Memory B cell (primary cell): ENCODE measurements at regions not wholly inside any gene's neighbourhood (a gene's known extent, or its start where the extent isn't known, plus 50 kb on each side); places are given as distances from the start of the nearest gene placed in this dataset.

Source experiments
- ATAC-seq: fragments of 150-1000 bp; cut with Tn5 transposase; 2 replicates; pipeline ENCODE4 v1.10.0; 2021; ENCODE audit warnings: low read depth, mild to moderate bottlenecking, moderate library complexity
- DNase-seq, 2 donors: peaks; one replicate each; pipeline ENCODE4 v3.0.0; 2022; ENCODE audit warnings: low spot score in 2 of 2
- H3K27ac Mint-ChIP-seq: one replicate; pipeline ENCODE4 v1.8.0; 2022; ENCODE audit warnings: mild to moderate bottlenecking, moderate library complexity, mixed read lengths
- H3K27me3 Mint-ChIP-seq: one replicate; pipeline ENCODE4 v1.8.0; 2022; ENCODE audit warnings: mixed read lengths
- H3K36me3 Mint-ChIP-seq: one replicate; pipeline ENCODE4 v1.8.0; 2022; ENCODE audit warnings: mild to moderate bottlenecking, mixed read lengths
- H3K4me1 Mint-ChIP-seq: one replicate; pipeline ENCODE4 v1.8.0; 2022; ENCODE audit warnings: mixed read lengths
- H3K4me3 Mint-ChIP-seq: one replicate; pipeline ENCODE4 v1.8.0; 2022; ENCODE audit warnings: mild to moderate bottlenecking, moderate library complexity, mixed read lengths
- H3K9me3 Mint-ChIP-seq: one replicate; pipeline ENCODE4 v1.8.0; 2022; ENCODE audit warnings: mixed read lengths

DNA sequence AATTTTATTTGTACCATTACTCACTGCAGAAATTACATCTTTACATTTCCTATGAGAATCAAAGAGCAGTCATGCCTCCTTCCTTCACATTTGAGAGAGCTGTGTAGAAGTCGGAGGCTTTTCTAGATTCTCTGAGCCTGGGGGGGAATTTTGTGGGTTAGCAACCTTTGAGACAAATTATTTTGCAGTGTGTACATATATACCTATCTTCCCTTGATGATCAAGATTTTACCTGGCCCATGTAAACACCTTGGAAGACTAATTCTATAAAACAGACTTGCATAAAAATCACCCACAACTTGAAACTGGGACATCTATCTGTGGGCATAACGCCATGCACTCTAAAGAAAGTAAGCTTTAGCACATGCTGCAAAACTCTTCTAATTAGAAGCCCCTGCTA lies 491.5 kb upstream of the MDFIC2 start:
- ATAC-seq (no peak), DNase-seq (no peak)
- Mint-ChIP-seq H3K36me3 (no peaks in the 10 kb centered on the region), H3K27ac (no peak overlapping the region), H3K4me3 (no peak overlapping the region), H3K4me1 (no peaks in the 10 kb centered on the region), H3K27me3 (peaks cover 9% of the 10 kb centered on the region), H3K9me3 (no peaks in the 10 kb centered on the region)

DNA sequence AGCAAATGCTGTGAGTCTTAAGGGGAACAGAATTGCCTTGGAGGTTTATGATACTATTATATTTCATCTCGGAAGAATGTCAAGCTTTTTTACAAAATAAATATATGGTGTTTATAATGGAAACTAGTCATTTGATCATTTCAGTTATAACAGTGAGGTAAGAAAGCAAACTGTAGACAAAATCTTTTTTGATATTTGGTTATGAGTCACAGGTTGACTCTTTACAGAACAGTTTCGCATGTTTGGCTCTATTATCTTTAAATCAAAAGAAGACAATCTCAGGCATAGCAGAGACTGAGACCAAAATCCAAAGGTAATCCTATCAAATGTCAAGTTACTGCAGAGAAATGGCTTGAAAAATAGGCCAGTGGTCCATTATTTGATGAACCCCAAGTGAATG lies 490.9 kb upstream of the MDFIC2 start:
- no peaks in the 10 kb centered on the region for H3K9me3 Mint-ChIP-seq
- DNase-seq, result no peak
- ATAC-seq, result no peak
- no peaks in the 10 kb centered on the region for H3K4me1 Mint-ChIP-seq
- H3K36me3 Mint-ChIP-seq, result no peaks in the 10 kb centered on the region
- H3K4me3 Mint-ChIP-seq, result no peak overlapping the region
- no peak overlapping the region for H3K27ac Mint-ChIP-seq
- H3K27me3 Mint-ChIP-seq, result peaks cover 9% of the 10 kb centered on the region

DNA sequence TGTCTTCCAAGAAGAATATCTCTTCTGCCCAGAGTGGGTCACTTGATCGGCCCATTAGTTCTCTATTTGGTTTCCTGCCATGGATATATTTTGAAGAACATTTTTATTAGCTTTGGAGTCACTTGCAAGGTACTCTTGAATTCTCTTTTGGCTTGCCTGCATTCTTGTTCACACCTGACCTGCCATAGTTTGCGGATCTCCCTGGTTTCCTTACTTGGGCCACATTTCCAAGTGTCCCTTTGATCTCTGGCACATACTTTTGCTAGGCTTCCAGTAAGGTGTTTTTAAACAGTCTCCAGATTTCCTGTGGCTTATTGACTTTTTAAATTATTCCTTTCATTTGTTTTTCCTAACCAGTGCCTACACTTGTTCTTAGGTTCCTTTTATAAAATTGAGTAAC lies 488.5 kb upstream of the MDFIC2 start:
- Mint-ChIP-seq H3K27ac (no peak overlapping the region), H3K4me1 (no peaks in the 10 kb centered on the region), H3K36me3 (no peaks in the 10 kb centered on the region), H3K27me3 (peaks cover 8% of the 10 kb centered on the region), H3K4me3 (no peak overlapping the region), H3K9me3 (peaks cover 1% of the 10 kb centered on the region)
- ATAC-seq (no peak), DNase-seq (no peak)

DNA sequence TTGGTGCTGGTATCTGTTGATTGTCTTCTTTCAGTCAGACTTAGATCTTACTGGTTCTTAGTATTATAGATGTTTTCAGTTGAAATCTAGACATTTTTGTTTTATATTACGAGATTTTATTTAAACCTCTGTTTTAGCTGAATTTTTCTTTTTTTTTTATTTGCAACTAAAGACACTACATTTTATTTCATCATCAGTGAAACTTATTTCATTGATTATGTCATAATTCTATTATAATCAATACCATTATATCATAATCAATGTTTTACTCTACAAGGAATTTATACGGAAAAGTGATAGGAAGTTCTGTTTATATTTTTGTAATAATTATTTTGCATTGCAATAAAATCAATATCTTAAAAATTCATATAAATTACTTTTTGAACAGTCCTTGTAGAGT lies 477.4 kb upstream of the MDFIC2 start:
- Mint-ChIP-seq H3K9me3 (no peaks in the 10 kb centered on the region), H3K27ac (no peak overlapping the region), H3K4me3 (no peak overlapping the region), H3K36me3 (no peaks in the 10 kb centered on the region), H3K27me3 (peaks cover 2% of the 10 kb centered on the region), H3K4me1 (no peaks in the 10 kb centered on the region)
- ATAC-seq (no peak), DNase-seq (no peak)

DNA sequence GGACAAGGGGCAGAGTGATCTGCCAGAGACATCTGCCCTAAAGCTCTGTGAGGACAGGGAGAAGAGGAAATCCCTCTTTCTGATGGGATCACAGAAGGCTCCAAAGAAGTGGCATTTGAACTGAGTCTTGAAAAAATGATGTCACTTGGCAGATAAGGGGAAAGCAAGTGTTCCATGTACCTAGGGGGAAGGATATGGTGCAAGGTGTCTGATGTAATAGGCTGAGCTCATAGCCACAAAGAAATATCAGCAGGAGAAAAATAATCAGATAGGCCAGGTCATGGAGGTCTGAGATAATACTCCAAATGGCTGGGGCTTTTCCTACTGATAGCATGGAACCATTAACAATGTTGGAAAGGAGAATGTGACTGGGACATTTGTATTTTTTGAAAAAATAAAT lies 468.4 kb upstream of the MDFIC2 start:
- no peaks in the 10 kb centered on the region for H3K36me3 Mint-ChIP-seq

DNA sequence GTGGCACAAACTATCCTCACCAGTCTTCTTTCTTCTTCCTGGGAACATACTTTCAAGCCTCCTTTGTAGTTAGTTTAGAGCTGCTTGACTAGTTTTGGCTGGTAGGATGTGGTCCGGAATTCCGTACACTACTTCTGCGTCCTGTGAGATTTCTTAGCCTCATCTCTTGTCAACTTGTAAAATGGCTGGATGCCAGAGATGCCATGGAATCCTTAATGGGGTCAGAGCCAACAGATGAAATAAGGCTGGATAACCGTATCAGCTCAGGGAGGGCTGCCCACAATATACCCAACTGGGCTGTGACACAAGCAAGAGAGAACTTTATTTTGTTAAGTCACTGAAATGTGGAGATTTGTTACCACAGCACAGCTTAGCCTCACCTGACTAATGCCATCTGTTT lies 466.9 kb upstream of the MDFIC2 start:
- ATAC-seq, result no peak
- Mint-ChIP-seq H3K9me3 (peaks cover 2% of the 10 kb centered on the region), H3K4me3 (no peak overlapping the region), H3K27ac (no peak overlapping the region), H3K4me1 (no peaks in the 10 kb centered on the region), H3K27me3 (peaks cover 5% of the 10 kb centered on the region), H3K36me3 (no peaks in the 10 kb centered on the region)
- DNase-seq, result no peak

More for the DNA sequence above, 468.4 kb upstream of the MDFIC2 start:
- ATAC-seq (no peak), DNase-seq (no peak)
- no peak overlapping the region for H3K27ac Mint-ChIP-seq
- H3K4me1 Mint-ChIP-seq, result no peaks in the 10 kb centered on the region
- peaks cover 2% of the 10 kb centered on the region for H3K27me3 Mint-ChIP-seq
- H3K9me3 Mint-ChIP-seq, result peaks cover 2% of the 10 kb centered on the region
- H3K4me3 Mint-ChIP-seq, result no peak overlapping the region

DNA sequence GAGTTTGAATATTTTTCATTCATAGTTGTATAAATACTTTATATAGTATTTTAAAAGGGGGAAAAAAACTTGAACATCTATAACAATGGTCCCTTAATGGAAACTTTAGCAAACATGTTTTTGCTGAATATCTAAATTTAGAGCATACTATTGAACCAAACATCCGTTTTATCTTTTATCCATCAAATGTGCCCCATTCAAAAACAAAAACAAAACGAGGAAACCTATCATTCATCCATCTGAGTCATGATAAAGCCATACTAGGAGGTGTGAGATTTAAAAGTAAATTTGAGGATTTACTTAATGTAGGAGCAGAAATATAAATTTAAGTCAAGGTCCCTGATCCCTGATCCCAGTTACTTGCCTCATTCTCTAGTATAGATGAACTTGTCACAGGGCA lies 463.6 kb upstream of the MDFIC2 start:
- H3K9me3 Mint-ChIP-seq, result peaks cover 2% of the 10 kb centered on the region
- ATAC-seq (no peak), DNase-seq (no peak)
- no peaks in the 10 kb centered on the region for H3K4me1 Mint-ChIP-seq
- peaks cover 8% of the 10 kb centered on the region for H3K27me3 Mint-ChIP-seq
- H3K27ac Mint-ChIP-seq, result no peak overlapping the region
- no peaks in the 10 kb centered on the region for H3K36me3 Mint-ChIP-seq
- H3K4me3 Mint-ChIP-seq, result no peak overlapping the region

DNA sequence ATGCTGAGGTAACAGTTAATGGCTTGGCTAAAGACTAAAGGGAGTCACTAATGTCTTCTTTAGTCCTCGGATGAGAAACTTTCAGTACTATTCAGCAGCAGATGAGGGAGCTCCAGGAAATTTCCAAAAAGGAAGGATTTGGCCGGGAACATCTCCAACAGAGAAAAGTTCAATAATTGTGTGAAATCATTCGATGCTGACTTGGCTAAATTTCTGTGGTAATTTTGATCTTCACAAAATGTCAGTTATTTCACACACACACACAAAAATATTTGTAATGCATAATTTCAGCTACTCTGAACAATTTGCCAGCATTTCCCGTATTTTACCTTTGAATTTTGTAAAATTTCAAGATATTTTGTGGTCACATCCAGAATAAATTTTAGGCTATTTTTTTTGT lies 462.8 kb upstream of the MDFIC2 start:
- no peaks in the 10 kb centered on the region for H3K4me1 Mint-ChIP-seq
- no peak overlapping the region for H3K27ac Mint-ChIP-seq
- ATAC-seq (no peak), DNase-seq (no peak)
- no peaks in the 10 kb centered on the region for H3K36me3 Mint-ChIP-seq
- peaks cover 2% of the 10 kb centered on the region for H3K9me3 Mint-ChIP-seq
- H3K27me3 Mint-ChIP-seq, result peaks cover 8% of the 10 kb centered on the region
- H3K4me3 Mint-ChIP-seq, result no peak overlapping the region

DNA sequence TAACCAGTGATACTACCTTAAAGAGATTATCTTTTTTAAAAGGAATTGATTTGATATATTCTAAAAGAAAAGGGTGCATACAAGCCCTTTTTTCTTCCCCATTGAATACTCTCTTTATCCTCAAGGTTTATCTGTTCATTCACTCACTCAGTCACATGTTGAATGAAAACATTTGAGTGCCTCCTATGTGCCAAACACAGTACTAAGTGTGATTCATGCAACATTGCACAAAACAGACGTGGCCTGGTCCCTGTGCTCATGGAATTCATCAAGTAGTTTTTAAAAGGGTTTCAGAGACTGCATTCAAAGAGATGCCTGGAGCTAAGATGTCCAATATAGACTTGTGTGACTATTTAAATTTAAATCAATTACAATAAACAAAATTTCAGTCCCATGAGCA lies 462.2 kb upstream of the MDFIC2 start:
- ATAC-seq, result no peak
- peaks cover 8% of the 10 kb centered on the region for H3K27me3 Mint-ChIP-seq
- H3K4me1 Mint-ChIP-seq, result no peaks in the 10 kb centered on the region
- H3K9me3 Mint-ChIP-seq, result peaks cover 2% of the 10 kb centered on the region
- no peak overlapping the region for H3K27ac Mint-ChIP-seq
- no peaks in the 10 kb centered on the region for H3K36me3 Mint-ChIP-seq
- DNase-seq, result no peak
- no peak overlapping the region for H3K4me3 Mint-ChIP-seq

DNA sequence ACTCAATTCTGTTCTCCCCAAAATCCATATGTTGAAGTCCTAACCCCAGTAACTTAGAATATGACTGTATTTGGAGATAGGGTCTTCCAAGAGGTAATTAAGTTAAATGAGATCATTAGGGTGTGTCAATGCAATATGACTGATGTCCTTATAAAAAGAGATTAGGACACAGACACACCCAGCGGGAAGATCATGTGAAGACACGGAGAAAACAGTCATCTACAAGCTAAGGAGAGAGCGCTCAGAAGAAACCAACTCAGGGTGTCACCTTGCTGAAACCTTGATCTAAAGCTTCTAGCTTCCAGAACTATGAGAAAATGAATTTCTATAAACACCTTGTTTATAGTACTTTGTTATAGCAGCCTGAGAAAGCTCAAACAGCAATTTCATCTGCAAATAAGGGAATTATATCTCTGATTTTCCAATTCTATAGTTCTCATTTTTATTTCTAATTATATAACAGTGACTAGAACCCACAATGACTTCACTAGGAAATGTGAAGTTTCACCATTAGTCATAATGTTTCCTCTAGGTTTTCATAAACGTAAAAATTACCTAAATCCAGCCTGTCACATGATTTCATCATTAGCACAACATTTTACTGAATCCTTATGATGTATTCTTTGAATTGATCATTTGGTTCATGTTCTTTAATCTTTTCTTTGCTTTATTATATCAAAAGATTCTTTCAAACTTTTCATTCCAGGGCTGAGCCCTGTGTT lies 459.1 kb upstream of the MDFIC2 start:
- Mint-ChIP-seq H3K36me3 (no peaks in the 10 kb centered on the region), H3K4me3 (no peak overlapping the region), H3K27ac (no peak overlapping the region), H3K4me1 (no peaks in the 10 kb centered on the region), H3K27me3 (peaks cover 6% of the 10 kb centered on the region), H3K9me3 (no peaks in the 10 kb centered on the region)
- no peak for ATAC-seq
- DNase-seq, result no peak

DNA sequence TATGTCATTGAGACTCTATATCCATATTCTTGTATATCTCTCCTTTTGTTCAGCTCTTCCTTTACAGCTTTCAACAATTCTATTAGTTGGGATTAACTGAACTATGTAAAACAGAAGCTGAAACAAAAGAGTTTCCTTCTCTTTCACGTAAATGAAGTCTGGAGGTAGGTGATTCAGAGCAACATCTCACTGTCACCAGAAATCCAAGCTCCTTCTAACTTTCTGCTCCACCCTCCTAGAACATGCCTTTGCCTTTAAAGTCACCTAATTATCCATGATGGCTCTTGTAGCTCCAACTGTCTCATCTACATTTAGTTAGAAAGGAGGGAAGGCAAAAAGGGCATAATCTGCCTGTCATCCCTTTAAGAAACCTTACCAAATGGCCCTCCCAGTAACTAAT lies 458.2 kb upstream of the MDFIC2 start:
- no peak for DNase-seq
- no peaks in the 10 kb centered on the region for H3K9me3 Mint-ChIP-seq
- no peak for ATAC-seq
- no peaks in the 10 kb centered on the region for H3K36me3 Mint-ChIP-seq
- H3K4me1 Mint-ChIP-seq, result no peaks in the 10 kb centered on the region
- H3K27ac Mint-ChIP-seq, result no peak overlapping the region
- peaks cover 6% of the 10 kb centered on the region for H3K27me3 Mint-ChIP-seq
- no peak overlapping the region for H3K4me3 Mint-ChIP-seq

DNA sequence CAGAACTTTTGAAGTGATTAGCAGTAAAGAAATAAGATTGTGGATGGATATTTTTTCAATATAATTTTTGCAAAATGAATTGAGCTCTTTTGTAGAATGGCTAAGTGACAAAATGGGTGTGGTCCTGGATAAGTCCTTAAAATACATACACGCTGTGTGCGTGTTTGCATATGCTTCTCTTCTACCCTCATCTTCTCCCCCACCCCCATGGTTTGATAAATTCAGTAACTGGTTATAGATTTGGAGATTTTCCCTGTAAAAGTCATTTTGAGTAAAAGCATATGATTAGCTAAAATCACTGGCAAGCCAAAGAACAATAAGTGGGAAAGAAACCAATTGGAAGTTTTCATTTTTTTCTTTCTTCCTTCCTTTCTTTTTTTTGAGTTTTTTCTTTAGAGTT lies 453.9 kb upstream of the MDFIC2 start:
- Mint-ChIP-seq H3K36me3 (no peaks in the 10 kb centered on the region), H3K4me1 (no peaks in the 10 kb centered on the region), H3K9me3 (no peaks in the 10 kb centered on the region), H3K27me3 (peaks cover under 1% of the 10 kb centered on the region), H3K27ac (no peak overlapping the region), H3K4me3 (no peak overlapping the region)
- ATAC-seq, result no peak
- no peak for DNase-seq

DNA sequence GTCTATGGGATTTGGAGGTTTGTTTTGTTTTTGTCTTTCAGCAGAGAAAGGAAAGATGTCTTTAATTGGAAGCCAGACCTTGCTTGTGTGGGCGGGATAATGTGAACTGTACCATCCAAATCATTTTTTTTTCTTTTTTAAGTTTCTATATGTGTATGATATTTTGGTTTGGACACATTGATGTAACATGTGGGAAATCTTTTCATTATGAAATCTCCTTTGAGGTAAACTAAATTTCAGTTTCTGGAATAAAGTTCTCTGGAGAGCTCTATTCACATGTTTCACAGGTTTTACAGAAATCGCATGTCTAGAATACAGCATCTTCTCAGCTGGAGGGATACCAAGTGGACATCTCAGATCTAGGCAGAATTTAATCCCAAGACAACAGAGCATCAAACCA lies 451.5 kb upstream of the MDFIC2 start:
- no peak for ATAC-seq
- Mint-ChIP-seq H3K27ac (no peak overlapping the region), H3K9me3 (no peaks in the 10 kb centered on the region), H3K4me1 (no peaks in the 10 kb centered on the region), H3K4me3 (no peak overlapping the region), H3K27me3 (no peaks in the 10 kb centered on the region), H3K36me3 (no peaks in the 10 kb centered on the region)
- DNase-seq, result no peak

DNA sequence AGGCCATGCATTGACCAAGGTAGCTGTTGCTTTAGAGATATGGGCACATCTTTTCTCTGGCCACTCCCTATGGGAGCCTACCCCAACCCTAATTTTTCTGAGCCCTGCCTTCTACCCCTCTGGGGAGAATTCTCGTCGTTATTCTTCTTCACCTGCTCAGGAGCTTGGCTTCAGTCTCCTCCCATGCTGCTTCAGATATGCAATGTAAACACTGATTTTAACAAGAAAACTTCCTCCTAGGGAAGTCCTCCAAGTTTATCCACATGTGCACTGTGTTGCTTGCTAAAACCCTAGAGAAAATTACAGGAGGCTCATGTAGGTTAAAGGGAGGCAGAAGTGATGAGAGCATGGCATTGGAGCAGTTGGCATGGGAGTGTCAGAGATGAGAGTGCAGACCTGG lies 445.2 kb upstream of the MDFIC2 start:
- no peaks in the 10 kb centered on the region for H3K4me1 Mint-ChIP-seq
- H3K9me3 Mint-ChIP-seq, result no peaks in the 10 kb centered on the region
- H3K27me3 Mint-ChIP-seq, result no peaks in the 10 kb centered on the region
- no peak overlapping the region for H3K4me3 Mint-ChIP-seq
- no peak for ATAC-seq
- no peak overlapping the region for H3K27ac Mint-ChIP-seq
- no peaks in the 10 kb centered on the region for H3K36me3 Mint-ChIP-seq
- DNase-seq, result no peak

DNA sequence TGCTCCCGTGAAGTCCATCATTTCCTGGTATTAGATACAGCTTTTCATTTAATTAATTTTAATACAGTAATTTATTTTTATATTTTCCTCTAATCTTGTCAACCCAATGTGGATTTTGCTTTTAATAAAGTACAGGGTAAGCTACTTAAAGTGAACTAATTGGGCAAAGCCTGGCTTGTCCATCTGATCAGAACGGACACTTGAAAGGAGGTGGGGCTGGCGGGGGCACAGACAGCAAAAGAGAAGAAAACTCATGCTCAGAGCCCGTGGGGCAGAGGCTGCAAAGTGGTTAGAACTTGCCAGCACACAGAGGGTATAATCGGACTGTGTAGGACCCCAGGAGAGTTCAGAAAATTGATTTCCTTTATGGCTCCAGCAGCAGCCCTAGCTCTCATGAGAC lies 443.1 kb upstream of the MDFIC2 start:
- Mint-ChIP-seq H3K4me3 (no peak overlapping the region), H3K27ac (no peak overlapping the region), H3K9me3 (no peaks in the 10 kb centered on the region), H3K4me1 (no peaks in the 10 kb centered on the region), H3K27me3 (no peaks in the 10 kb centered on the region), H3K36me3 (no peaks in the 10 kb centered on the region)
- no peak for DNase-seq
- no peak for ATAC-seq
